GM12864 (cell line): ENCODE measurements at regions not wholly inside any gene's neighbourhood (a gene's known extent, or its start where the extent isn't known, plus 50 kb on each side); places are given as distances from the start of the nearest gene placed in this dataset.

ENCODE experiments used
- DNase-seq: peaks from one replicate; pipeline ENCODE4 v3.0.0-alpha.2; 2011; ENCODE audit warnings: low read depth
- H3K4me3 ChIP-seq: 2 replicates; pipeline ENCODE4 v1.5.1; 2011; ENCODE audit warnings: mild to moderate bottlenecking, low read depth, low read length, control low read depth
- CTCF ChIP-seq: IDR thresholded peaks from 2 replicates; pipeline ENCODE4 v1.5.1; 2011; ENCODE audit warnings: low read depth, mild to moderate bottlenecking, moderate library complexity, low read length, control low read depth, inconsistent platforms; ENCODE audit errors: missing control alignments

- TF ChIP-seq CTCF, result no peak
- DNase-seq, result no peak
- no peak overlapping the region for H3K4me3 ChIP-seq
Observed at GRCh38 chr18:24770311-24771024, 310.0 kb downstream of the HRH4 start.

- H3K4me3 ChIP-seq, result no peak overlapping the region
- DNase-seq, result no peak
- no peak for TF ChIP-seq CTCF
Observed at GRCh38 chr18:24771300-24771699, 310.9 kb downstream of the HRH4 start.

- no peak for TF ChIP-seq CTCF
- DNase-seq, result no peak
- no peak overlapping the region for H3K4me3 ChIP-seq
Observed at GRCh38 chr18:24773101-24773500, 312.7 kb downstream of the HRH4 start.

GRCh38 chr18:24776019-24776418 is 315.6 kb downstream of the HRH4 start:
- no peak overlapping the region for H3K4me3 ChIP-seq
- no peak for DNase-seq
- no peak for TF ChIP-seq CTCF

- TF ChIP-seq CTCF, result no peak
- no peak overlapping the region for H3K4me3 ChIP-seq
- no peak for DNase-seq
Observed at GRCh38 chr18:24778810-24779418, 318.5 kb downstream of the HRH4 start.

GRCh38 chr18:24782566-24782965 is 322.1 kb downstream of the HRH4 start:
- TF ChIP-seq CTCF, result no peak
- H3K4me3 ChIP-seq, result no peak overlapping the region
- no peak for DNase-seq

- no peak for DNase-seq
- H3K4me3 ChIP-seq, result no peak overlapping the region
- no peak for TF ChIP-seq CTCF
Observed at GRCh38 chr18:24785019-24785418, 324.6 kb downstream of the HRH4 start.
